Rectal smooth muscle tissue (tissue), 1 donor: ENCODE measurements at regions not wholly inside any gene's neighbourhood (a gene's known extent, or its start where the extent isn't known, plus 50 kb on each side); places are given as distances from the start of the nearest gene placed in this dataset.

Experiments
- H3K27ac ChIP-seq: one replicate; pipeline ENCODE4 v1.7.0; 2013; ENCODE audit warnings: low read depth, low read length, inconsistent platforms
- H3K27me3 ChIP-seq: one replicate; pipeline ENCODE4 v1.7.0; 2013; ENCODE audit warnings: low read length; ENCODE audit not compliant: control insufficient read depth, insufficient read depth
- H3K36me3 ChIP-seq: one replicate; pipeline ENCODE4 v1.7.0; 2013; ENCODE audit warnings: low read length; ENCODE audit not compliant: control insufficient read depth, insufficient read depth
- H3K4me1 ChIP-seq: one replicate; pipeline ENCODE4 v1.7.0; 2013; ENCODE audit warnings: low read length; ENCODE audit not compliant: control insufficient read depth, insufficient read depth
- H3K4me3 ChIP-seq: one replicate; pipeline ENCODE4 v1.7.0; 2013; ENCODE audit warnings: low read length
- H3K9ac ChIP-seq: one replicate; pipeline ENCODE4 v1.7.0; 2013; ENCODE audit warnings: low read length

DNA sequence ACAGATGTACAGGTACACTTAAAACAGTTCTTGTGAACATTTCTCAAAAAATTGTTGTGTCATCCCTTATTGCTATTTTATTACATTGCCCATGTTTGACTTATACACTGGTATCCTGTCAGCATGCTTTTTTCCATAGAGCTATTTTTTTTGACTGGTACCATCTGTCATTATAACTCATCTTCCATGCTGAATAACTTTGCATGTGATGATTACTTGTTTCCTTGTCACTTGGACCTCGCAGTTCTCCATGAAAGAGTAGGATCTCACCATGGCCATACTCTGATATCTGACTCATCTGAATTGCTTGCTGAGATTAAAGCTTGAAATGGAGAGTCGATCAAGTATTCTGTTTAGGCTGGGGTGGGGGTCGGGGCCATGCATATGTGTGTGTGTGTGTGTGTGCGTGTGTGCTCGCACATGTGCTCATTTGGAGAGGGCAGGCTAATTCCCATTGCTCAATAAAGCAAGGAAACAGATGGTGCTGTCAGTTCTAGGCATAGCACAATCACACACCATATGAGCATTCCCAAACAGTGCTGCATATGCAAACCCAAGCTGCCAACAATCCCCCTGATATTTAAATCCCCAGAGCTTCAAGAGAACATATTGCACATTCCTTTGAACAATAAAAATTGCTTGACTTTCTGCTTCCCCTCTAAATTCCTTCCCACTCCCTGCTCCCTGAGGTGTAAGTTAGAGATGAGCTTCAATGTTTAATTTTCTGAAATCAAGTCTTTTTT is 62.9 kb downstream of the NHLRC3 start:
- Histone ChIP-seq H3K4me1 (no peaks in the 10 kb centered on the region), H3K27me3 (no peaks in the 10 kb centered on the region), H3K4me3 (no peak overlapping the region), H3K27ac (no peak overlapping the region), H3K9ac (no peak overlapping the region), H3K36me3 (no peaks in the 10 kb centered on the region)

- H3K4me3 ChIP-seq: no peak overlapping the region
- no peak overlapping the region for H3K9ac ChIP-seq
- H3K27me3 ChIP-seq: no peaks in the 10 kb centered on the region
- no peaks in the 10 kb centered on the region for H3K4me1 ChIP-seq
- H3K36me3 ChIP-seq: no peaks in the 10 kb centered on the region
- no peak overlapping the region for H3K27ac ChIP-seq
These were observed 64.8 kb downstream of the NHLRC3 start for GRCh38 chr13:39102981-39103490.

- no peak overlapping the region for H3K27ac ChIP-seq
- H3K4me3 ChIP-seq: no peak overlapping the region
- no peaks in the 10 kb centered on the region for H3K27me3 ChIP-seq
- no peaks in the 10 kb centered on the region for H3K36me3 ChIP-seq
- no peaks in the 10 kb centered on the region for H3K4me1 ChIP-seq
- no peak overlapping the region for H3K9ac ChIP-seq
These were observed 66.9 kb downstream of the NHLRC3 start for GRCh38 chr13:39105110-39105509.

DNA sequence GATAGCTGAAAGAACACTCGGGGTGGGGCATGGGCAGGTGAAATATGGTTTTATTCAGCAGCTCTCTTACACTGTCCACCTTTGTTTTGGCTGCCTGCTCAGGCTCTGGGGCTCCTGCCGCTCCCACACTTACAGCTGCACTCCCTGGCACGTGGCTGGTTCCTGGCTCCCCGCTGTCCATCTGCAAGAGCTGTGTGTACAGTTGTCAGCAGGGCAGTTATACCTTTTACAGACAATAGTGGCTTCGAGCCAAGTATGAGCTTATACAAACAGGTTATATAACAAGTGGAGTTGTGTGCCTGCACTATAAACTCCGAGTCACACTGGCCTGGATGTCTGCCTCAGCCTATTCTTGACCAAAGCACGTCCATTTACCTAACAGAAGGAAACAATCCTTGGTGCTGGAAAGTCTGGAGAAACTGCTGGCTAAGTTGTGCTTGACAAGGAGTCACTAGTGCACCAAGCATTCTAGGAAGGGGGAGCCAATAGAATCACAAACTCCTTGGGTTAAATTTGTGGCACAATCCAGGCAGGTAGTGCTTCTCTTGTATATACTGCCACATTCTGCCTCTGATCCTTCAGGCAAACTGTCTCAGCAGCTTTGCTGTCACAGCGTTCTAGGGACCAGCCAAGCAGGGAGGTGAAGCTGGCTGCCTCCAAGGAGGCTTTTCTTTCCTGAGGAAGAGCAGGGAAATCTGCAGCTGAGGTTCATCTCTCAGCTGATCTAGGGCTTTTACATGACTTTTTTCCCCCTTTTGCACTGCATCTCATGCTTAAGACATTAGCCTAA is 68.2 kb downstream of the NHLRC3 start:
- Histone ChIP-seq H3K27me3 (no peaks in the 10 kb centered on the region), H3K9ac (no peak overlapping the region), H3K4me1 (no peaks in the 10 kb centered on the region)

DNA sequence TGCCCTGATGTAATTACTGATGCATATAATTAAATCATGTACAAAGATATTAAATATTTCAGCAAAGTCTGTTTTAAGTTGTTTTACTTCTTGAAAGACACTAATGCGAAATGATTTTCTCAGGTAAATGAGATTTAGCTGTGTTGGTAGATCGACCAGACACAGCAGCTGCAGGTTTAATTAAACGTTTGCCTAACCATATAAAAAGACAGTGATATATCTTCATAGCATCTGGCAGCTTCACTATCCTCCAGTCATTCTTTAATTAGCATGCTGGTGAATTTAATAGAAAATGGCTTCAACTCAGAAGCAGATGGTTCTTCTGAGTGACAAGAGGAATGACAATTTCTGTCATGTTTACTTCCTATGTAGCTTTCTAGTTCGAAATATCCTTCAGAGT is 69.3 kb downstream of the NHLRC3 start:
- no peaks in the 10 kb centered on the region for H3K4me1 ChIP-seq
- no peak overlapping the region for H3K4me3 ChIP-seq
- H3K27ac ChIP-seq: no peak overlapping the region
- no peaks in the 10 kb centered on the region for H3K27me3 ChIP-seq
- no peak overlapping the region for H3K9ac ChIP-seq
- no peaks in the 10 kb centered on the region for H3K36me3 ChIP-seq

More for the DNA sequence above, 68.2 kb downstream of the NHLRC3 start:
- no peak overlapping the region for H3K27ac ChIP-seq
- no peaks in the 10 kb centered on the region for H3K36me3 ChIP-seq
- H3K4me3 ChIP-seq: no peak overlapping the region

DNA sequence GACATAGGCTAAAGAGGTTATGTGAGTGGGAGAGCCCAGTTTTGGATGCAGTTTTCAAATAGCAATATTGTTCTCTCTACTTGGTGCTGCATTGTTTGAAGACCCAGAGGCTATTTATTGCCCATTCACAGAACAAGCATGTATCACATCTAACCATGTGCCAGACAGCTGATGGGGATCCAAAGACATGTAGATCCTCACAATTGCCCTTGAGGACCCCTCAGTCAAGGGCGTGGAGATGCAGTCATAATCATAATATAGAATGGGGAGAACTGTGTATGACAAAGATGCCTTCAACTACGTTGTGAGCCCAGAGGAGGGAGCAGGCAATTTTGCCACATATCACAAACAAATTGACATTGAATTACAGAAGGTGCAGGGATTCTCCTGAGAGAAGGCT is 70.5 kb downstream of the NHLRC3 start:
- Histone ChIP-seq H3K4me3 (no peak overlapping the region), H3K4me1 (no peaks in the 10 kb centered on the region), H3K9ac (no peak overlapping the region), H3K36me3 (no peaks in the 10 kb centered on the region), H3K27me3 (no peaks in the 10 kb centered on the region), H3K27ac (no peak overlapping the region)

- Histone ChIP-seq H3K27ac (no peak overlapping the region), H3K4me3 (no peak overlapping the region), H3K27me3 (no peaks in the 10 kb centered on the region), H3K9ac (no peak overlapping the region), H3K4me1 (no peaks in the 10 kb centered on the region), H3K36me3 (no peaks in the 10 kb centered on the region)
These were observed 72.4 kb downstream of the NHLRC3 start for GRCh38 chr13:39110518-39111097.

DNA sequence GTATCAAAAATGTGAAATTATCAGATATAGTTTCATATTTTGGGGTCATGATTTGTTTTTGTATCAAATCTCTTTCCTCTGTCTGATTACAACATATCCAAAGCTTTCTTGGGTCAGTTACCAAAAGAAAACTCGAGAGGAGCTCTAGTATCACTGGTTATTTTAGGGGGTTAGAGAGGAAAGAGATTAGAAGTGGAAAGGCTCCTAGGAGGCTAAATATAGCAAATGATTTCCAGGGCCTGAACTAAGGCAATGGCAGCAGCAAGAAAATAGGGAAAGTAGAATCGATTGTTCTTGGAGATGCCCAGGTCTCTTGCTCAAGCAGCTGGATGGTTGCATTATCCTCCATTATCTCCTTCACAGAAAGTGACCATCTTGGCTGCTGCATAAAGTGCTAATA is 72.9 kb downstream of the NHLRC3 start:
- no peak overlapping the region for H3K27ac ChIP-seq
- no peaks in the 10 kb centered on the region for H3K27me3 ChIP-seq
- no peaks in the 10 kb centered on the region for H3K4me1 ChIP-seq
- H3K36me3 ChIP-seq: no peaks in the 10 kb centered on the region
- H3K9ac ChIP-seq: no peak overlapping the region
- H3K4me3 ChIP-seq: no peak overlapping the region

GRCh38 chr13:39119422-39119821 is 81.2 kb downstream of the NHLRC3 start:
- Histone ChIP-seq H3K9ac (no peak overlapping the region), H3K27ac (no peak overlapping the region), H3K27me3 (no peaks in the 10 kb centered on the region), H3K36me3 (no peaks in the 10 kb centered on the region), H3K4me1 (no peaks in the 10 kb centered on the region), H3K4me3 (no peak overlapping the region)

GRCh38 chr13:39123578-39123977 is 85.3 kb downstream of the NHLRC3 start:
- Histone ChIP-seq H3K36me3 (no peaks in the 10 kb centered on the region), H3K4me1 (no peaks in the 10 kb centered on the region), H3K4me3 (no peak overlapping the region), H3K9ac (no peak overlapping the region), H3K27me3 (no peaks in the 10 kb centered on the region), H3K27ac (no peak overlapping the region)

DNA sequence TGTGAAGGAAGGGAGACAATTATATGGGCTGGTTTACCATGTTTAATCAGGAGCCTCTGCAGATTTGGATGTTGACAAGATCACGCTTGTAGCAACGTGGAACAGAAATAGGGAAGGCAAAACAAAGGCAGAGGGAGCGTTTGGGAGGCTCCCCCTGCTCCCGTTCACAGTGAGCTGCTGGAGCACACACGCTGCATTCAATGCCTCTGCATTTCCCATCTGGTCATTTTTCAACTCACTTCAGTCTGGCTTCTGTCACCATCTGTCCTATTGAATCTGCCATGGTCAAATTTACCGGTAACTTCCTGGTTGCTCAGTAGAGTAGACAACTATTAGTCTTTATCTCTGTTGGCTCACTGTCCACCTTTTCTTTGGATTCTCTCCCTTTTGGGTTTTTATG is 91.0 kb downstream of the NHLRC3 start:
- H3K36me3 ChIP-seq: no peaks in the 10 kb centered on the region
- H3K27me3 ChIP-seq: no peaks in the 10 kb centered on the region
- no peak overlapping the region for H3K27ac ChIP-seq
- no peaks in the 10 kb centered on the region for H3K4me1 ChIP-seq
- H3K9ac ChIP-seq: no peak overlapping the region
- no peak overlapping the region for H3K4me3 ChIP-seq

DNA sequence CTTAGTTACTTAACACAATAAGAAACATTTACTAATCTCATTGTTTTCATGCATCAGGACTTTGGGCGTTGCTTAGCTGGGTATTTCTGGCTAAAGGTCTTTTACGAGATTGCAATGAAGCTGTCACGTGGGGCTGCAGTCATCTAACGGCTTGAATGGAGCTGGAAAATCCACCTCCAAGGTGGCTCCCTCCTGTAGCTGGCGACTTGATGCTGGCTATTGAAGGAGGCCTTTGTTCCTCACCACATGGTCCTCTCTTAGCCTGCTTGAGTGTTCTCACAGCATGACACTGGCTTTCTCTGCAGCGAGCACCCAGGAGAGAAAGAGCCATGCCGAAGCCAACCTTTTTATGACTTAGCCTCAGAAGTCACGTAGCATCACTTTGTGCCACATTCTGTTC is 92.0 kb downstream of the NHLRC3 start:
- Histone ChIP-seq H3K27ac (no peak overlapping the region), H3K36me3 (no peaks in the 10 kb centered on the region), H3K4me1 (no peaks in the 10 kb centered on the region), H3K27me3 (no peaks in the 10 kb centered on the region), H3K4me3 (no peak overlapping the region), H3K9ac (no peak overlapping the region)
